ENCODE measurements at regions not wholly inside any gene's neighbourhood (a gene's known extent, or its start where the extent isn't known, plus 50 kb on each side); places are given as distances from the start of the nearest gene placed in this dataset.

DNA sequence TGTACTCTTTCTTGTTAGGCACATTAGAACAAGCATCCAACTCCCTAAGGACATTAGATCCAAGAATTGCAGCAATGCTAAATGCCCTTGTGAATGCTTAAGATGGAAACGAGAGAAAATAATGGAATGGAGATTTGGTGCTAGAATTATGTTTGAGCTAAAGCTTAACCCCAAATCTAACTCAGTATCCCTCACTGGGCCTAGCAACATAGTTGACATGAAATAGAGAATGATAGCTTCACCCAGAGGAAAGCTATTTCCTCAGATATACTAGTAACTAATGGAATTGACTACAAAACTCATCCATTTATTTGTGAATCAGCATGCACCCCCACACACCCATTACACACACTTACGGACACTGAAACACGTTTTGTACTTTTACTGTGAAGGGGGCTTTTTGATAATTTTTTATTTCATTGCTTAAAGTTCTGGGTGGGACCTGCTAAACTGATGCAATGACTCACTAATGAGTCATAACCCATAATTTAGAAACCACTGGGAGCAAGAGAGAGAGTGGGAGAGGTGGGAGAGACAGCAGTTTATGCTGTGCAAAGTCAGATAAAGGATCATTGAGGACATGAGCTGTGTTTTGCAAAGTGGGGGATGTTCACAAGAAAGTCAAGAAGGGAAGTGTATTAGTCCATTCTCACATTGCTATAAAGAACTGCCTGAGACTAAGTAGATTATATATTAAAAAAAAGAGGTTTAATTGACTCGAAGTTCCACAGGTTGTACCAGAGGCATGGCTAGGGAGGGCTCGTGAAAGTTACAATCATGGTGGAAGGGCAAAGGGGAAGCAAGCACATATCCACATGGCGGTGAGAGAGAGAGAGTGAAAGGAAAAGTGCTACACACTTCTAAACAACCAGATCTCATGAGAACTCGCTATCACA is 382.7 kb downstream of the SFMBT2 start:
- no peak for DNase-seq (ENCODE audit: low read depth)

DNA sequence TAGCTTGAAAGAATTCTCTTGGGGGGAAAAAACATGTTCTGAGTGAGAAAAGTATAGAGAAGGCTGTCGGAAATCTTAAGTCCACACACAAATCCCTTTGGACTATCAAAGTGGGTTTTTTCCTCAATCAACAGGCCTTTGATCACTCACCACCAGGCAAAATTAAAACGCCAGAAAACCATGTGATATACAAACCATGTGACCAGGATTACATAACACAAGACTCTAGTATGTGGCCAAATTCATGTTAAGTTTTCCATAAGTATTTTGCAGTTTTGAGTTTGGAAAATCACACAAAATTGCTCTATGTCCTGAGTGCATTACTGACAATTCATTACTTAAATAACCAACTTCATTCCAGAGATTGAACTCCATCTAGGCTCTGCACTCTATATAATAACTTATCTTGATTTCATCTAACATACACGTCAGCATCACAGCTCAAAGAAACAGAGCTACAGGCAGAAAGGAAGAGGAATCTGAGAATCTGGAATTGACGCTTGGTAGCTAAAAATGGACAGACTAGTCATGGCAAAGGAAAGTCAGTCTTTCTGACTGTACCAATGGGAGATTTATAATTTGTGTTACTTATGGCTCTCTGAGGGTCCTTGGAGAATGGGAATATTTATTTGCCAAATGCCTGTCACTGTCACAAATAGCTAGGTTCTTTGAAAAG is 383.5 kb downstream of the SFMBT2 start:
- no peak for DNase-seq (ENCODE audit: low read depth)

DNA sequence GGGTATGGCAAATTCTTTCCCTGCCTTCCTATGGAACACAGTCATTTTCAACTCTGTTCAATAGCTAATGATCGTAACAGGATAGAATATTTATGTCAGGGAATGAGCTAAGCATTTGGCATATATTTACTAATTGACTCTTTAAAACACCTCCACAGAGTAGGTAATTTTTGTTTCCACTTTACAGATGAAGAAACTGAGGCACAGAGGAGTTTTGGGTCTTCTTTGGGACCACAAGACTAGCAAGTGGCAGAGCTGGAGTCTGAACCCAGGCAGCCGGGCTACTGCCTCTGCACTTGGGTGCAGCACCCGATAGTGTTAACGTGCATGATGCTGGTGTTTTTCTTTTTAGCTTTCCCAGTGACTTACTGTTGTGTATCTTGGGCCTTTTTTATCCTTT is 384.0 kb downstream of the SFMBT2 start:
- DNase-seq (ENCODE audit: low read depth) = no peak

DNA sequence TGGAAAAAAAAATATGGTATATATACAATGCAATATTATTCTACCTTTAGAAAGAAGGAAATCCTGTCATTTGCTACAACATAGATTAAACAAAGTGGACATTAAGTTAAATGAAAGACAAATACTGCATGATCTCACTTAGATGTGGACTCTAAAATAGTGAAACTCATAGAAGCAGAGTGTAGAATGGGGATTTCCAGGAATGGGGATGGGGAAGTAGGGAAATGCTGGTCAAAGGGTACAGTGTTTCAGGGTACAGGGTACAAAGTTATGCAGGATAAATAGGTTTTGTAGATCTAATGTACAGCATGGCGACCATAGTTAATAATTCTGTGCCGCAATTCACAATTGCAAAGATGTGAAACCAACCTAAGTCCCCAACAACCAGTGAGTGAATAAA is 385.5 kb downstream of the SFMBT2 start:
- no peak for DNase-seq (ENCODE audit: low read depth)

DNA sequence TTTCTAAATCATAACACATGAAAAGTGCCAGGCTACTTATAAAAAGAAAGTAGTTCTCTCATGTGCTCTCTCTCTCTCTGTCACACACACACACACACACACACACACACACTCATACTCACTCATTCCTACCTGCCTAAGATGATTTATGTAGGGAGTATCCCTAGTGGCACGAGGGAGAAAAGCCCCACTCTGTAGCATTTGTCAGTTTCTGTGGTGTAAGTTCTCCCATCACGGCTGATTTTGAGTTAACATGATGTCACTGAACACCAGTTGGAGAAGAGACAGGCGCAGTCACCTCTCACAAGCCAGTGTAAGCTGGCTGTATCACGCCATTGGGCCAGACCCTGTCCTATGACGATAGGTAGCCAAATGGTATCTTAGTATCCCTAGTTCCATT is 395.4 kb downstream of the SFMBT2 start:
- DNase-seq (ENCODE audit: low read depth) = no peak

DNA sequence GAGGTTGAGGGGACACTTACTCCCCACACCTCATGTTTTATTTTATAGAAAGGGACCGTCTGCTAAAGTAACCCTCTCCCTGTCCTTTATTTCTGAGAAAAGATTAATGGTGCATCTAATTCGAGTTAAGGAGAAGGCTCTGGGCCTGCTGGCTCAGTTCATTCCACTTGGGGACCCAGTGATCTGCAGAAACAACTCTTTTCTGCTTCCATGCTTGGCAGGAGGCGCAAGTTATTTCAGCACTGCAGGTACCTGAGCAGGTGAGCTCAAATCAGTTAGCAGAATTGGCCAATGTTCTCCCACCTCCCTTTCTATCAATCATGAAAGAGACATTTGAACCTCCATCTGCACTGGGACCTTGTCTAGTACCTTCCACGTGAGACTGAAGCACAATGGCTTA is 396.1 kb downstream of the SFMBT2 start:
- no peak for DNase-seq (ENCODE audit: low read depth)

DNA sequence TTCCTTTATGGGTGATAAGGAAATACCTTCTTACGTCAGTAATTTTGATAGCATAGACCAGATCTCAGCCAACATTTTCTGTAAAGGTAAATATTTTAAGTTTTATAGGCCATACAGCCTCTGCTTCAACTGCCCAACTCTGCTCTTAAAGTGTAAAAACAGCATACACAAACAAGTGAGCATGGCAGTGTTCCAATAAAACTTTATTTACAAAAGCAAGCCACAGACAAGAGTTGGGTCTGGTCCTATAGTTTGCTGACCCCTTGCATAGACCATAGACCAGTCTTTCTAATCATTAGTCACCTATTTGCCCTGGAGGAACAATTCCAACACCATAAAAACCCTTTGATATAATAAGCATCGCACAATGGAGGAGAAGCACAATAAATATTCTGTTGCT is 398.8 kb downstream of the SFMBT2 start:
- DNase-seq (ENCODE audit: low read depth) = no peak

DNA sequence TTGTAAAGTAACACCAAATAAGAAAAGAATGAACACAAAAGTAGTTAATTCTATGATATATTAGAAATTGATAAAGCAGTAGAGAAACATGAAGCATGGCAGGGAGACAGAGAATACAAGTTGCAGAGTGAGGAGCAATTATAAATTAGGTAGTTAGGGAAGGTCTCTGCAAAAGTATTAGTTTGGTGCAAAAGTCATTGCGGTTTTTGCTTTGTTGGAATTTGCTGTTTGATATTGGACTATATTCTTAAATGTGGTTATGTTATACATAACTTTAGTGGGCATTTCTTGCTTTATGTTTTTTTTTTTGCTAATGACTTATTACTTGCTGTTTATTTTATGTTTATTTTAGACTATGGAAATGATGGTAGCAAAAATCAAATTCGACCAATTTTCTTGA is 402.2 kb downstream of the SFMBT2 start:
- no peak for DNase-seq (ENCODE audit: low read depth)

DNA sequence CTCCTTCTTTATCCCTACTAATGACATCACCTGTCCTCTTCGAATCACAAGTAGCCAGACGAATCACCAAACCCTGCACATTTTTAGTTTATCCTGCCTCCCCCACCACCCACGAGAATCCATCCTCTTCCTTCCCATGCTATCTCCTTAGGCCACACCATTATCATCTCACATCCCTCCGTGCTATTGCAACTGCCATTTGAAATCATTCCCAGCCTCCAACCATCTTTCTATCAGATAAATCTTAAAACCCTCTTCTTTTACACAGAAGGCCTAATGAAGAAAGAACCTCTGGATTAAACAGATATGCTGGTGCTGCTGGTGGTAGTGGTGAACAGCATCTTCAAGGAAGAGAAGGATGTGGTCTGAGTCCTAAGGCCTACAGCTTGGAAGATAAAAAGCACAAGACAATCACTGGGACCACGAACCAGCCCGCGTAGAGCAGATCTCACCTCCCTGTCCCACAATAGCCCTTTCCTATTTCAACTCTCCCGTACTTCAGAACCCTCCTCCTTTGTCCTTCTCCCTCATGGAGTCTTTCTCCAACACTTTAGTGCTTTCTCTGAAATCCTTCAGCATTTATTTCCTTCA is 403.1 kb downstream of the SFMBT2 start:
- no peak for DNase-seq (ENCODE audit: low read depth)

DNA sequence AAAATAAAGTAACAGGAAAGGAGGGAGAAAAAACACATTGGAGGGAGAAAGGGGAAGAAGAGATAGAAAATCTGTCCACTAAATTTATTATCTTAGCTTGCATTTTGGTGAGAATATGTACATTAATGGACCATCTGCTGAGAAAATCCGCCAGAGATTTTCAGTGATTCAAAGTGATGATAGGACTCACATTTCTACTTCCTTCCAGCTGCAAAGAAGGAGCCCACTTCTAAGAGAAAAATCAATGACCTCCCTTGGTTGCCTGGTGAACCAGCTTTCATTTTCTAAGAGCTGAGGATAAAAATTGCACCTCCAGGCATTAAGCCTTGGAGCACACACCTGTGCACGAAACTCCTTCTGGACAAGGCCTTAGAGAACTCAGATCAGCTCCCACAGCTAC is 404.3 kb downstream of the SFMBT2 start:
- no peak for DNase-seq (ENCODE audit: low read depth)

DNA sequence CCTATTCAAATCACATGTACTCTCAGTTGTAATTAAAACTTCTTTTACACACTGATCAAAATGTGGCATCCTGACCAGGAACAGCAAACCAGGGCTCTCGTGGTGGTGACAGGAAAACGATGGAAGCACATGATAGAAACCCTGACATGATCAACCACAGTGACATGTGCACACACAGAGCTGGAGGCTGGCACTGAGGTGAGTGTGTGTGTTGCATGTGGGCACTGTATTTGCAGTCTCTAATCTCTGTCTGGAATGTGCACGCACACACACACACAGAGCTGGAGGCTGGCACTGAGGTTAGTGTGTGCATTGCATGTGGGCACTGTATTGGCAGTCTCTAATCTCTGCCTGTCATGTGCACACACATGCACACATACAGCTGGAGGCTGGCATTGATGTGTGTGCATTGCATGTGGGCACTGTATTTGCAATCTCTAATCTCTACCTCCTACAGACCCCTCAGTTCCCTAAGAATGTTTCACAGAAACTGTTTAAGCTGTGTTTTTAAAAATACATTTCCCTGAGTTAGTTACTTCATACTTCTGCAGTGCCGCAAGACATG is 406.9 kb downstream of the SFMBT2 start:
- no peak for DNase-seq (ENCODE audit: low read depth)

DNA sequence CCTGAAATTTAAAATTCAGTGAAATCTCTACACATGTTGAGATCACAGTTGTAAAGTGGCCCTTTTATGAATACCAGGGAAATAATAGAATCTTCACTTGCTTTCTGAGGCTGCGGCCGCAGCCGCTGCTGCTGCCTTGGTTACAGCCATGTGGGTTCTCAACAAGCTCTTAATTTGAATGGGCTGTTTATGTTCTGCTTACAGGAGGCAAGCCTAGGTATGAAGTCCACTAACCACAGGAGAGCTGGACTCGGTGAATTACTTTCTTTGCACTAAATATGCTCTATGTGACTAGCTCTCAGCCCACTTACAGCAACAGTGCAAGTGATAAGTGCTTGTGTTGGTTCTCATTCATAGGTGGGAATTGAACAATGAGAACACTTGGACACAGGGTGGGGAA is 410.8 kb downstream of the SFMBT2 start:
- no peak for DNase-seq (ENCODE audit: low read depth)

DNA sequence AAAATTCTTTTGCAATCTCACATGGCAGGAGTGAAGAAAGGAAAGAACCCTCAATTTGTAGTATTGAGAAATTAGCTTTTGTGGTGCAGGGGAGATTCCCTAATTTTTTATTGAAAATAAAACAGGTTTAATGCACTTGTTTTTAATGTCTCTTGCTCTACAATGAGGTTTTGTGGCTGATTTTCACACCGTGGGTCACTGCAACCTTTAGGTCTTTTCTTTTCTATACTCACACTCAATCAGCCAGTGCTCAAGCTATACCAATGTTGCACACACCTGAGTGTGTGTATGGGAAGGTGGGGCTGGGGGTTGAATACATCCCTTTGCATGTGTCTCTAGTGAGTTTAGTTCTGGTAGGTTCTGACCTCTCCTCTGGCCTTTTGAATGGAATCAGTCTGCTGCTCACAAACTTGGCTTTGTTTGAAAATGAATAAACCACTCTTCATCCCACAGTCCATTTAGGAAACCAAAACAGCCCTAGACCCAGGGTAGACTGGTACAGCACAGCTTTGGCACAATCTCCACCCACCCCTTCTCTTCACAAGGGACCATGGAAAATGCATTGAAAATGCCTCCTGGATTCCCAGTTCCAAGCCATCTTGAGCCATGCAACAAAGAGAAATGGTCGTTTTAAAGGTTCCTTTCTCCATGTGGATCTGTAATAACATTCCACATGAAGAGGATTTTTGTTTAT is 411.5 kb downstream of the SFMBT2 start:
- DNase-seq (ENCODE audit: low read depth) = no peak

DNA sequence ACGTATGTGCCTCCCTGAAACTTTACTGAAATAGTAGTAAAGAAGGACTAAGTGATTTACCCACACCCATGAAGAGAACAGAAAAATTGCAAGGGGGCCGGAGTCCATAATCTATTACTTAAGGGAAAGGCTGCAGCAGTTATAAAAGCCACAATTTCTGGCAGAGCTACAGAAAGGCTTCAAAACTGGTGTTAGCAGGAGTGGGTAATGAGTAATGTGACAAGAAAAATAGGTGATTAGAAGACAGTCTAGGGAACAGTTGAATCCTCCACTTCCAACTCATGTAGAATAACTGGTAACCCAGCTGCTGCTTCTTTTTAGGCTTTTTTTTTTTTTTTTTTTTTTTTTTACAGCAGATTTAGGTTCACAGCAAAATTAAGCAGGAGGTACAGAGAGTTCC is 413.3 kb downstream of the SFMBT2 start:
- no peak for DNase-seq (ENCODE audit: low read depth)

DNA sequence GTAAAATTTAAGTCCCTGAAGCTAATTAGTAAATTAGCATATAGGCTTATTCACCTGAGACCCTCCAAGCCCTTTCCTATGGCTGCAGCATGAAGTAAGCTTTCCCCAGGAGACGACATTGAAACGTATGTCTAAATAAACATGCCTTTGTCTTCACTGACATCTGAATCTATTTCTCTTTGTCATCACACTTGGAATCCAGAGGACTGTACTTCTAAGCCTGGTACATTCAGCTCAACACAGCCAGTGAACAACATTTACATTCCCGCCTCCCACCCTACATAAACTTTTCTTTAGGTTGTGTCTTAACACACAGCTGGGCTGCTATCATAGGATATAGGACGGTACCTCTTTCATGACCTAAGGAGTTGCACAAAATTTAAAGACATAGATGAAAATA is 414.4 kb downstream of the SFMBT2 start:
- DNase-seq (ENCODE audit: low read depth) = no peak

DNA sequence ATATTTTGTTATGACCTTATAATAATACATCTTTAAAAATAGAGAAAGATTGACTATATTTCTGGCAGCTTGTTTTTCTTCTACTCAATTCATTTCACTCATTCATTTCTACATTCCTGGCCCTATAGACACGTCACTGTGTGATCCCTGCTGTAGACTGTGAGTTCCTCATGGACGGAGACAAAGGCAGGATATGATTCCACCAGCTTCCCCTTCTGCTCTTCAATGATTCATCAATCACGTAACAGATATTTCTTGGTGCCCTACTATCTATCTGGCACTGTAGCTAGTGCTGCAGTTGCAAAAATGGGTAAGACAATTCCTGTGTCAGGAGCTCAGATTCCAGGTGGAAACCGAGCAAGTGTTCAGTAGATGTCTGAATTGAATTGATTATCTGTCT is 415.0 kb downstream of the SFMBT2 start:
- DNase-seq (ENCODE audit: low read depth) = no peak

DNA sequence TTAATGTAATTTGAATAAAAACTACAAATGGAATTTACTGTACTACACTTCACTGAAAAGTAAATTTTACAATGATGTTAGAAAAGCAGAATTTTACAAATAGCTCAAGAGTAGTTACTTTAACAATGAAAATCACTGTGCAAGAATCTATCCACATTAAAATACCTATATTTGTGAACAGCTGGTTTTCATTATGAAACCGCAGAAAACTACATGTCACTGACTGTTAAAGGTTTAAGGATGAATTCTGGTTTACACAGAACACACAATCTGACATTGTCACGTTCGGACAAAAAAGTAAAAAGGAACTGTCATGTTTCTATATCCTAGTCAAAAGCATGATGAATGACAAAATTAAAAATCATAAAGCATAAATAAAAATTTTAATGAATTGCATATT is 415.3 kb upstream of the PRKCQ start:
- no peak for DNase-seq (ENCODE audit: low read depth)

DNA sequence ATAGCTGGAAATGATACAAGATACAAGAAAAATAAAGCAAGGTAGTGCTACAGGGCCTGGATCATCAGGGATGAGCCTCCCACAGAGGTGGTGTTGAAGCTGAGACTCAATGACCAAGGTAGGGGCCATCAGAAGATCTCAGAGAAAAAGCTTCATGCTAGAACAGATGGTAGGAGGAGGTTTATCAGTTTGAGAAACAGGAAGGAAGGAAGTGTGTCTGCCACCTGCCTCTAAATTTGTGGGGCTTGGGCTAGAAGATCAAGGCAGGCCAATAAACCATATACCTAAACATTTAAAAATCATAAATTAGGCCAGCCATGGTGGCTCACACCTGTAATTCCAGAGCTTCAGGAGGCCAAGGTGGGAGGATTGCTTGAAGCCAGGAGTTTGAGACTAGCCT is 410.8 kb upstream of the PRKCQ start:
- no peak for DNase-seq (ENCODE audit: low read depth)

DNA sequence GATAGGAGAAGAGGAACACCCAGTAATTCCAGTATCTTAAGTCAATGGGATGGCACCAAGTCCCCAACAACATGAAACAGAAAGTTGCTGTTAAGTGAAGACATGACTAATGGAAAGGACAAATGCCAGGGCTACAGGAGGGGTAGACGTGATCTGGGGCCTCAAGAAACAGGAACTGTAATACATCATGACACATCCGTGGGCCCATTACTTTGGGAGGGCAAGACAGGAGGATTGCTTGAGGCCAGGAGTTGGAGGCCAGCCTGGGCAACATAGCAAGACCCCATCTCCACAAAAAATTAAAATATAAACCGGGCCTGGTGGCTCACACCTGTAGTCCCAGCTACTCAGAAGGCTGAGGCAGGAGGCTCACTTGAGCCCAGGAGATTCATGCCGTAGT is 408.6 kb upstream of the PRKCQ start:
- no peak for DNase-seq (ENCODE audit: low read depth)

DNA sequence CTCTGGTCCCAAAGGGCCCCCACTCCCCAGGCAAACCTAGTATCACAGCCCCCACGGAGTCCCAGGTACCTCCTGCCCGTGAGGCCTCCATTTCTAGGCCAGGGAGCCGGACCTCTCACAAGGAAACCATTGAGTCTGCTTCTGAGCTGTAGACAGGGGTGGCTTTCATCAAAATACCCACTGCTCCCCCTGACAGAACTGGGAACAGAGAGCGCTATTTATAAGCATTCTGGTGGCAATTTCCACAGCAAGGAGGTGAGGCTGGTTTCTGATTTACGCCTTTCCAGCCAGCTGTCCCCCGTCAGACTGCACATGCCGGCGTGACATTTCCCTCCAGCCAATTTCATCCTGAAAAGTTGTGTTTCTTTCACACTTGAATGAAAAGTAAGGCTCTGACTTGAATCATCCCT is 407.5 kb upstream of the PRKCQ start:
- DNase-seq (ENCODE audit: low read depth) = no peak

DNA sequence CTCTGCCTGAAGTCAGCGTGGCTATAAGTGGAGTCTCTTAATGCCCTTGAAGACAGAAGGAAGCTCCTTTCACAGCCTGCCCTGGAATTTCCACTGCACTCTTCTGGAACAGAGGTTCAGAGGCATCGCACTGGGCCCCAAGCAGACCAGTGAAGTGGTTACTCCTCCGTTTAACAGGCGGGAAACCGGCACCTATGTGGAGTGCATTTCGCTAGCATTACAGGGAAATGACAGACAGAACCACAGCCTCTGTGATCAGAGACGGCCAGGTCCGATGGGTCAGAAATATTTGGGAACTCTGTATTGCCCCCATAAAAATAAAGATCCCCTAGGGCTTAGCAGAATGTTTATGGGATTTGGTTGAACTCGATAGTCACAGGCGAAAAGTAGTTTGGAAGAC is 406.9 kb upstream of the PRKCQ start:
- no peak for DNase-seq (ENCODE audit: low read depth)

DNA sequence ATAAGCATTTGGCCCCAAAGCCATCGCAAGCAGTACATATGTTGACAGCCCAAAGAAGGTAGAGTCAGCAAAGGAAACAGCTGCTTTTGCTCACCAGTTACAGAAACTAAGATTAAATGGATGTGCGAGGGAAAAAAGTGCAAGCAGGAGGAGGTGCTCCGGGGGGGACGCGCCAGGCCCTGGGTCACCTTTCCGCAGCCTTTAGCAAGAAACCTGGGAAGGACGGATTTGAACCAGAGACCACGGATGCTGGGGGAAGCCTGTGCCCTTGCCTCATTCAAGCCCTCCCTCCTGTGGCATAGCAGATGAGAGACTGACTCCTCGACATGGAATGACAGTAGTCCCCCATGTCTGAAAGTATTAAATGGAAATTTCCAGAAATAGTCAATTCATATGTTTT is 405.6 kb upstream of the PRKCQ start:
- no peak for DNase-seq (ENCODE audit: low read depth)

Measured in stimulated activated CD8-positive, alpha-beta memory T cell treated with anti-CD3 and anti-CD28 coated beads, Interleukin-12 subunit alpha, Interleukin-12 subunit beta, amount 100 ng/mL, for 4 hours (primary cell).